T-helper 1 cell (primary cell): ENCODE measurements at regions not wholly inside any gene's neighbourhood (a gene's known extent, or its start where the extent isn't known, plus 50 kb on each side); places are given as distances from the start of the nearest gene placed in this dataset.
"Not testable (repeated sequence)": the region's sequence is repeated elsewhere in the genome, so short reads cannot be mapped to it uniquely, and the experiment has no call there.

ENCODE experiments used
- DNase-seq, 5 donors: peaks; one replicate each; pipeline ENCODE4 v3.0.0-alpha.2; 2012 to 2020

DNA sequence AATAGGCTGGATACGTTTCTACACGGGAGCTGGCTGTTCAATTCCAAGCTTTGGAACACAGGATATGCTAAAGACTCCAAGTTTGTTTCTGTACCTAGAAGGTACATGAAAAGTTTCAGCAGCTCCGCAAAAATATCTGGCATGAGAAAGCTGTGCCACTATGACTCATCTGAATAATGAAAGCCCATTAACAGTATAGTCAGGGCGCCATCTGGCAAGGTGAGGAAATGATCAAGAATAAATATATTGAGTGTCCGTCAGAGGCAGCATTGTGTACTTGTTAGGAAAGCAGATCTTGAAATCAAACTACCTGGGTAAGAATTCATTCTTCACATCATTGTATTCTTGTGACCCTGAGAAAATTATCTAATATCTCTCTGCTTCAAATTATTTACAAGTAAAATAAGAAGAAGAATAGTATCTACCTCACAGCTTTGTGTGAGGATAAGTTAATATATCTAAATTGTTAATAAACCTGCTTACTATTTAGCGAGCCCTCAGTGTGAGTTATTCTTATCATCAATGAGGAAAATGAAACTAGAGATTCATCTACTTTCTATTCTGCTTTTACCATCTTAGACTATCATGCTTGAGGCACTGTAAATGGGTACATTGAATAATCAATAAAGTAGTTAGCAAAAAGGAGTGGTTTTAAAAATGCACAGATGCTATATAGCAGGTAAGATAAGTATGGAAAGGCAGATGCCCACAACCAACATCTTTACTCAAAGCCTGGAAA, 53.5 kb downstream of the FSCB start:
- DNase-seq: no peak

DNA sequence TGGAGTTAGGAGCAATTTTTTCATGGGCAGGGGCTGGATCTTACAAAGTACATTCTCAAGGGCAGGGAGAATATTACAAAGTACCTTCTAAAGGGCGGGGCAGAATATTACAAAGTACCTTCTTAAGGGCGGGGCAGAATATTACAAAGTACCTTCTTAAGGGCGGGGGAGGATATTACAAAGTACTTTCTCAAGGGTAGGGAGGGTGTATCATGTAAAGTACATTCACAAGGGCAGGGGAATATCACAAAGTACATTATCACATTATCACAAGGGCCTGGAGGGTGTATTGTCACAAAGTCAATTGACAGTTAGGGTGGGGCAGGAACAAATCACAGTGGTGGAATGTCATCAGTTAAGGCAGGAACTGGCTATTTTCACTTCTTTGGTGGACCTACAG, 56.9 kb downstream of the FSCB start:
- not testable (repeated sequence) for DNase-seq

DNA sequence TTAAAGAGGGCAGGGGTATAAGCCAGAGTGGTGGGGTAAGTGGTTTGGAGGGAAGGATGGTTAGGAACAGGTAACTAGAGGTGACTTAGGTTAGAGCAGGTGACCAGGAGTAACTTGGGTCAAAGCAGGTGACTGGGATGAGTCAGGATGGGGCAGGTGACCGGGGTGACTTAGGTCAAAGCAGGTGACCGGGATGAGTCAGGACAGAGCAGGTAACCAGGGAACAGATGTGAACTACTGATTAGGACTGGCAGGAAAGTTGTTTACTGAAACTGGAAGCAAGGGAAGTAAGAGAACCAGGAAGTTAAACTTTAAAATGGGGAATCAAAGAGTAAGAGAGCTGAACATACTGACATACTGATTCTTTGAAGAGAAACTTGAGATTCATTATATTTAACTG, 57.4 kb downstream of the FSCB start:
- DNase-seq: no peak

DNA sequence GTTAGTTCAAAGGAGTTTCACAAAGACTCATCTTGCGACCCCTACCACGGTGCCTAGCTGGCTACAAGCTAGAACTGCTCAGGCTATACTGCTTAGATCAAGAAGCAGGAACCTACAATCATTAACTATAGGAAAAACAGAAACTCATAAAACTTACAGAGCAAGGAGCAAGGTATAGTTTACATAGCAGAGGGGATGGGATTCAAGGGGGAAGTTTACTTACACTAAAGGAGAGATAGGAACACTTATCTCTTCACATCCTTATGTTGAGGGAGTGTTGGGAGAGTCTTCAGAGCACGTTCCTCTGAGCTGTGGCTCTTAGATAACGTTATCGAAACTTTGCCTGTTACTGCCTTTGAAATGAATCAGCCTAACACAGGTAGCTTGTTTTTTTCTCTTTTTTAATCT, 58.1 kb downstream of the FSCB start:
- no peak for DNase-seq

DNA sequence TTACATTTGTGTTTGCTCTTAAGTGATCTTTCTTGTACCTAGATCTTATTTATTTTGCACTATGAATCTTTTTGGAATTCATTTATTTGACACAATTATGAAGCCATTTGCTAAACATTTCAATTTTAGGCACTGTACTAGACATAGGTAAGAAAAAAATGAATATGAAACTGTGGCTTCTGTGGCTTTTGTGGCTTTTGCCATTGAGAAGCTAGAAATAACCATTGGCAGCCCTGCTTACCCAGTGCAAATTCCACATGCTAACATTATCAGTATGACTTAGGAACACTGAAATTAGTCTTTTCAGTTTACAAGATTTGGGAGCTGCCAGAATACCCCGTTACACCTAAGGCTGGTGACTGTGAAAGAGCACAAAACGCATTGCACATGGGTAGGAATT, 60.1 kb downstream of the FSCB start:
- no peak for DNase-seq

DNA sequence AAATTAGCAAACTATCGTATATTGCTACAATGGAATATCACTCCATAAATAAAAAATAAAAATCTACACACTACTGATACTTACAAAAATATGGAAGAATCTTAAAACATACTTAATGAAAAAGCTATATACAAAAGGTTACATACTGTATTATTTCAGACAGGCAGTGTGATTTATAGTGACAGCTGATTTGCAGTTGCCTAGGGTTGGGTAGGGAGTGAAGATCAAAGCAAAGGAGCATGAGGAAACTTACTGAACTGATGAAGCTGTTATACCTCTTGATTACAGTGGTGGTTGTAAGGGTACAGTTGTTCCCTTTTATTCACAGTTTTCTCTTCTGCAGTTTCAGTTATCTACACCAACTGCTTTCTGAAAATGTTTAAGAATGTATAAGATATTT, 62.6 kb downstream of the FSCB start:
- DNase-seq: no peak

DNA sequence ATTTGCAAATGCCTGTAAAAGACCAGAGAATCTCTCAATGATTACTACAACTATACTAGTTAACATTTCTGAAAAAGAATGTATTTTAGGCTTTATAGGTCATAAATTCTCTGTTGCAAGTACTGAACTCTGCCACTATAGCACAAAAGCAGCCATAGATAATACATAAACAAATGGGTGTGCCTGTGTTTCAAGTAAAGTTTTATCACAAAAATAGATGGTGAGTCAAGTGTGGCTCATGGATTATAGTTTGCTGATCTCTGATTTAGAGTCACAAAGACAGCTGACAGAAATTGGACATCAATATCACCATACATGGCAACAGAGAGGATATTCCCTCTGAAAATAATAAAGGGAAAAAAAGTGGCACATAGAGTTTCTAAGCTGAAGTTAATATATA, 68.1 kb downstream of the FSCB start:
- DNase-seq: no peak

DNA sequence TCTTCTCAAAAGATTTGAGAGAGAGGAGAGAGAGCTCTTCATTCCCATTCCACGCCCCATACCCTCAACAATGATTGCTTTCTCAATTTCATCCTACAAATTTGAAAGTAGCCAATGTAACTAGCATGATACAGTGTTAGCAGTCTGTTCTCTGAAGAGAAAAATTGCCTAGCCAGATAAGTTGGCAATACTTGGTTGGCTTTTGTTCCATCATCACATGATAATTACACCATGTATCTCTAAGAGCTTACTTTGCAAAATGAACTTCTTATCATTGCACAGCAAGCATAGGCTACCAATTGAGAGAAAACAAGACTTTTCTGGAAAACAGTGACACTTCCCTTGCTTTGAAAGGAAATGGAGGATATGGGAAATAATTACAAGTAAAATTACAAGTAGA, 68.9 kb downstream of the FSCB start:
- no peak for DNase-seq

DNA sequence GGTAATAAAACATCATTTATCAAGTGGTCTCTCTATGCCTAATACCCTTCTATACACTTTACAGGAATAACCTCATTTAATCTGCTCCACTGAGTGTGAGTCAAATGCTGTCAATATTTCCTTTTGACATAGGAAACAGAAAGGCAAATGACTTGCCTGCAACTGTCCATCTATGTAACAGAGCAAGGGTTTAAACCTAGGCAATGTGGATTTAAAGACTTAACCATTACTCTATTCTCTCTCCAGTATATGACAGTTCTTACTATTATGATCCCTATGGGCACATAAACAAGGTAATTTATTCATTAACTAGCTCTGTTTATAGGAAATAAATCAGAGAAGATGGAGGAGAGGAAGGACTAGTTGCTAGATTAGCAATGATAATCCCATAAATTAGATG, 70.6 kb downstream of the FSCB start:
- no peak for DNase-seq

DNA sequence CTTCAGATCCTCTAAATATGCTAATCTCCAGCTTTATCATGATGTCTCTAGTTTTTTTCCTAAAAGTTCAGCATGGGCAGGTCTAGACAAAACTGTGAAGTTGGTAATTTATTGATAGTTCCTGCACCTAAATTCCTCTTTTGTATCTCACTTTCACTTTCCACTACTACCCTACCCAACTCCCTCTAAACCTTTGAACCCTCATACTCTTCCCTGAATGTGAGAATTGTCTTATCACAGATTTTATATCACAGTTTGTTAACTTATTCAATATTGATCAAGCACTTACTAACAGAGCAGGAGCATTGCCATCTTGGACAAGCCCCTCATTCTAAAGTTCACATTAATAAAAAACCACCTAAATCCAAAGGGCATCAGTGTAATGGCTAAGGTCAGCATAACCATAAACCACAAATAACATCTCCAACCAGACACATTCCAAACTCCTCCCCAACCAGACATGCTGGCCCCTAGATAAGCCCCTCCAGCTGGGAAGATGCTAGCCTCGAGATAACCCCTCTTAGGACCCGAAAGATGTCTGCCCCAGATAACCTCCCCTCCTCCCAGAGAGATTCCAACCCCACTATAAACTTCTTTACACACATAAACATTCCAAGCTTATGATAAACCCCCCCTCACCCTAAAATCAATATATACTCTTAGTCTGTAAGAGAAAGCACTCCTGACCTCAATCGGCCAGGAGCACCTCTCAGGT, 78.7 kb downstream of the FSCB start:
- no peak for DNase-seq

DNA sequence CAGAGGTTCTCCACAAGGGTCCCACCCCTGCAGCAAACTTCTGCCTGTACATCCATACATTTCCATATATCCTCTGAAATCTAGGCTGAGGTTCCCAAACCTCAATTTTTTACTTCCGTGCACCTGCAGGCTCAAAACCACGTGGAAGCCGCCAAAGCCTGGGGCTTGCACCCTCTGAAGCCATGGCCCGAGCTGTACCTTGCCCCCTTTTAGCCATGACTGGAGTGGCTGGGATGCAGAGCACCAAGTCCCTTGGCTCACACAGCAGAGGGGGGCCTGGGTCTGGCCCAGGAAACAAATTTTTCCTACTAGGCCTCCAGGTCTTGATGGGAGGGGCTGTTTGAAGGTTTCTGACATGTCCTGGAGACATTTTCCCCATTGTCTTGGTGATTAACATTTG, 84.4 kb downstream of the FSCB start:
- DNase-seq: no peak

DNA sequence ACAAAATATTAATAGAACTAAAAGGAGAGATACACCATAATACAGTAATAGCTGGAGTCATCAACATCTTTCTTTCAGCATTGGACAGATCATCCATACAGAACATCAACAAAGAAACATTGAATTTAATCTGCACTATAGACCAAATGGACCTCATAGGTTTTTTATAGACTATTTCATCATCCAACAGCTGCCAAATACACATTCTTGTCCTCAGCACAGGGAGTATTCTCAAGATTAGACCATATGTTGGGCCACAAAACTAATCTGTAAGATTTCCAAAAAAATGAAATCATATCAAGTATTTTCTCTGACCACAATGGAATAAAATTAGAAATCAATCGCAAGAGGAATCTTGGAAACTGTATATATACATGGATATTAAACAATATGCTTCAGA, 86.9 kb downstream of the FSCB start:
- DNase-seq: no peak

DNA sequence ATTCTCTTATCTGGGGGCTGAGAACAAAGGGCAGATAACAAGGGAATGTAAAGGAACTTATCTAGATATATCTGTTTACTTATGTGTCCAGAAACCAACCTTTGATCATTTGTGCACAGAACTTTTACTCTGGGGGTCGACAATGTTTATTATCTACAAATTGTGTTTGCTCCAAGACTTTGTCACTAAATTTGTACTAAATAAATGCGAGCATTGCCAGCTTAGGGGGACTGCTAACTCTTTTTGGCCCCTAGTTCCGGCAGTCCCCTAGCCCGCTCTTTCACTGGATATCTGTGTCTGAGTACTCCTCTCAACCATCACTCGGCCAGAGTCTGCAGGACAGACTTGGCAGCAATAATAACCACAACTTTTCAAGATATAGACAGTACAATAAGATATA, 88.2 kb downstream of the FSCB start:
- DNase-seq: no peak

DNA sequence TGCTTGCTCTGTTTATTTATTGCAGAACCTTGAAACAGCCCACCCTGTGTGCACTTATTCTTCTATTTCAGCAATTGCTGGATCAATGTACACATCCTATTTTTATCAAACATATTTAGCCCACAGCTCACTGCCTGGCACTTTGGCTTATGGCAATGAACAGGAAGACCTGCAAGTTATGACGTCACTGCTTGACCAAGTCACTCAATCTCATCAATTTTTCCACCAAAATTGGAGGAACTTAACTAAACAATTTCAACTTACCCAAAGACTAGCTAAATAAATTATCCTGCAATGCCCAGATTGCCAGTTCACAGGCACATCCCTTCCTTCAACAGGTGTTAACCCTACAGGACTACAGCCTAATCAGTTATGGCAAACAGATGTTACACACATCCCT, 89.3 kb downstream of the FSCB start:
- no peak for DNase-seq

DNA sequence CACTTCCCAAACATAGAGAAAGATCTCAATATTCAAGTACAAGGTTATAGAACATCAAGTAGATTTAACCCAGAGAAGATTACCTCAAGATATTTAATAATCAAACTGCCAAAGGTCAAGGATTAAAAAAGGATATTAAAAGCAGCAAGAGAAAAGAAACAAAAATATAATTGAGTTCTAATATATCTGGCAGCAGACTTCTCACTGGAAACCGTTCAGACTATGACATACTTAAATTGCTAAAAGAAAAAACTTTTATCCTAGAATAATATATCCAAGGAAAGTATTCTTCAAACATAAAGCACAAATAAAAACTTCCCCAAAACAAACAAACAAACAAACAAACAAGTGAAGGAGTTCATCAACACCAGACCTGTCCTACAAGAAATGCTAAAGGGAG, 92.4 kb downstream of the FSCB start:
- DNase-seq: no peak

DNA sequence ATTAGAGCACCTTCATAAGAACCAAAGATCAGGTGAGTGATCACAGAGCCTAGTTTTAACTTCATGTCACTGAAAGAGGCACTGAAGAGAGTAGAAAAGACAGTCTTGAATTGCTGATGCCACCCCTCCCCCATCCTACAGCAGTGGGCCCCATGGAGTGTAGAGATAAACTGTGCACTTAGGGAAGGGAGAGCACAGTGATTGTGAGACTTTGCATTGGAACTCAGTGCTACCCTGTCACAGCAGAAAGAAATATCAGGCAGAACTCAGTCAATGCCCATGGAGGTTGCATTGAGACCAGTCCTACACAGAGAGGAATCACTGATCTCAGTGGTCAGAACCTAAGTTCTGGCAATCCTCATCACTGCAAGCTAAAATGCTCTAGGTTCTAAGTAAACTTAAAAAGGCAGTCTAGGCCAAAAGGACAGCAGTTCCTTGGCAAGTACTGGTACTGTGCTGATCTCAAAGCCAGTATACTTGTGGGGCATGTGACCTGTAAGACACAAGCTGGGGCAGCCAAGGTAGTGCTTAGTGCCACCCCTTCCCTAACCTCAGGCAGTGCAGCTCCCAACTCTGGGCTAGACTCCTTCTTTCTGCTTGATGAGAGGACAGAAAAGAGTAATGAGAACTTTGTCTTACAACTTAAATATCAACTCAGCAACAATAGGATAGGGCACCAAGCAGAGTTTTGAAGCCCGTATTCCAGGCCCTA, 94.1 kb downstream of the FSCB start:
- DNase-seq: no peak

DNA sequence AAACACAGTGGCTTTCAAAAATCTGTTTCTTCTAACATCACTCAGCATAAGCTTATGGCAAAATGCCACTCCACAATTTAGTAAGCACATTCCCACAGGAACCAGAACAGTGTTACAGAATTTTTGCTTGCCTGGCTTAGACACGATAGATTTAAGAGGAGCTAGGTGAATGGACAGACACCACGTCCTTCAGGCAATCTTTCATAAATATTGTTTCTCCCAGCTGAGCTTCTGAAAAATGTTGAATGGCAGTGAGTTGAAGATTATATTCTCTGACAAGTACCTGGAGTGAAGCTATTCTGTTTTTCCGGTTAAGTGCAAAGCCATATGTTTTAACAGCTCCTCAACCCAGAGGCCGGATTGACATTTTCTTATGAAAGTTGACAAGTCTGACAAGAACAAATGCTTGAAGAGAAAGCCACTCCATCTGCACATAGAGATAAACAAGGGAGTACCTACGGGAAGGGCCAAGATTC, 102.0 kb downstream of the FSCB start:
- no peak for DNase-seq

DNA sequence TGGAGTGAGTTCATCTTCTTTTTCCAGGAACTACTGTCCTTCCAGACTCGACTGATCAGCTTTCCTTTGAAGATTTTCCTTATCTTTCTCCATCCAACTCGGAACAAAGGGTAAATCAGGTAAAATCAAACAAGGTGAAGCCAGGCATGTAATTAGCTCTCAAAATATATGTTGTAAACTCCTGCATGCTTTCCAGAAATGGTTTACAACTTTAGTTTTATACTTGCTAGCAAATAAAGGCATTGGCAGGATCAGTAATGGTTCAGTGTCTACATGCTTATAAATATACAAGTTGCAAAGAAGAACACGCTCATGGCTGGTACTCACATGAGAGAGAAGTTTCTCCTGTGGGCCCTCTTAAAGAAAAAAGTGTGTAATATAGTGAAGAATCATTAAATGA, 102.5 kb downstream of the FSCB start:
- DNase-seq: no peak

DNA sequence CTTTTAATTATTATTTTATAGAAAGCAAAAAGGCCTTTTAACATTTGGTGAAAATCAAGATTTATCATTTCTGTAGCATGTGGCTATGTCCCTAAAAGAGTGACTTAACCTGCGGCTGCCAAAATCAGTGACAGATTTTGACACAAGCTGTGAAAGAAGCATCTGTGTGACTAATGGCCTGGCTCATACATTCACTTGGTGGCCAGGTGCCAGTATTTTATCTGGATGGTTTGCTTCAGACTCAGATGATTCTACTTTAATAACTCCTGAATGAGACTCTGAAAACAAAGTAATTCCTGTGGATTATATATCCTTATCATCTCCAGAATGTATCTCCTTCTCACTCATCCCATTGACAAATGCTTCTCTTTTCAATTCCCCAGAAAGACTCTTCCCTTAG, 103.0 kb downstream of the FSCB start:
- no peak for DNase-seq

DNA sequence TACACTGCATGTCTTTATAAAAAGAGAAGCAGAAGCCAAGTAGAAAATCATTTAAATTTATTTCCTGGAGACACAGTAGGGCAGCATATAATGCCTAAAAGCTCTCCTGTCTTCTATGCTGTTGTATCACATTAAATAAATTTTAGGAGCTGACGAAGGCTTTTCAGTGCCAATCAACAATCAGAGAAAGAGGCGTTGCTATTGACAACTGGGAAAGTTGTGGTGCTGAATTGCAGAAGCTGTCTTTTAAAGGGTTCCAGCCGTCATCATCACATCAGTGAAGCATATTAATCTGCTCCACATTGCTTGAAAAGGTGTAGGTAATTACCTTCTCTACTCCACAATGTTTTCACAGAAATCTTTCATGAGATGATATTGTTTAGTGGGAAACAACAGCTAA, 103.9 kb downstream of the FSCB start:
- DNase-seq: no peak

DNA sequence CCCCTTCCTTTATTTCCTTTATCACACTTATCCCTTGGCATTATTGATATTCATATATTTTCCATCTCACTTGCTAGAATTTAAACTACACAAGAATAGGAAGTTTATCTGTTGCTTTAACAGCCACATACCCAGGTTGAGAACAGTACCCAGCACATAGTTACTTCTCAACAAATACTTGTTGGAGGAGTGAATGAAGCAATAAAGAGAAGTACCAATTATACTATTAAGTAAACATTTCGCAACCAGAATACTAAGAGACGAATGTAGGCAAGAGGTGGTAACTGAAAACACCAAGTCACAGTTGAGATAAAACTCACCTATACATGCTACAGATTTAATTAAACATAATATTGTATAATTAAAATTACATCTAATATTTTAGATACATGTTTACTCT, 110.9 kb downstream of the FSCB start:
- DNase-seq: no peak

DNA sequence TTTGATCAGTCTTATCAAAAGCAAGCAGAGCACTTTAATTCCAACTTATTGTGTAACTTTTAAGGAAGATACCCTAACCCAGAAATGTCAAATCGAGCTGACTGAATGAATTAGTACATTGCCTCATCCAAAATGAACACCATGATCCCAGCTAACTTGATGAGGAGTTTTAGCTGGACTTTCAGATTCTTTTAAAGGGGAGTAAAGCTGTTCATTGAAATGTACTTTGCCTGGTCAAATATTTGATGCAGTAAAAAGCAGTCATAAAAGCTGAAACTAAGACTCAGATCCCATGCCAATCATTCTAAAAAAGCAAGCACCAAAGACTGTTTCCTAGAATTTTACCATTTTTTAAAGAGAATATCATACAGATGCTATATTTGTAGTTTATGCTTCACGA, 114.1 kb downstream of the FSCB start:
- no peak for DNase-seq

DNA sequence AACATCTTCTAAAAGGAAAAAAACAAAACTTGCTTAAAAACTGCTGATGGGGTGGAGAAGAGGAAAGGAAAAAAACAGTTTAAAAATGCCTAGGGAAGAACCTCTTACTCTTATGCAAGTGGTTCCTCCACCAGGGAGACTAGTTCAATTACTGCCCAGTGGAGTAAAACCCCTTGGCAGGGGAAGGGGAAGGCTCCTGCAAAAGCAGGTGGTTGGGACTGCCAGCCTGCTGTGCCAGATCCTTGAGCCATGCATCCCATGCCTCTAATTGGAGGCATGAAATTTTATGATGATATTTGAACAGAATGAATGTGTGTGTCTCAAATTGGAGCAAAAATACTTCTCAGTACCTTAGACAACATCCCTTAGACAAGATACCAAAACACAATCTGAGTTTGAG, 118.8 kb downstream of the FSCB start:
- no peak for DNase-seq

DNA sequence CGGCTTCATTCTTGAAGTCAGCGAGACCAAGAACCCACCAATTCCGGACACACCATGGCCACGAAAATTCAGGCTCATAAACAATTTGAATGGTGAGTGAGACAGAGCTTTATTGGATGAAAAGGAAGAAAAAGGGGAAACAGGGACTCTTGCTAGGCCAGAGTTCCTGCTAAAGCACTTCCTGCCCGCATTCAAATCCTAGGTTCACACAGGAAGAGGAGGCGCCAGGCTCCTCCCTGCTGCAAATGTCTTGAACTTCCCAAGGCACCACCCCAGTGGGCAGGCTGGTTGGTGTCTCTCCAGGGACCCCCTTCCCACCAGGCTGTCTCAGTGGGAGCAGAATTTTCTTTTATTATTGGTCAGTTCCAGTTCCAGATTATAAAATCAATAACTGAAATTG, 121.2 kb downstream of the FSCB start:
- no peak for DNase-seq
